HPDE6-E6E7 (cell line): ENCODE measurements at regions not wholly inside any gene's neighbourhood (a gene's known extent, or its start where the extent isn't known, plus 50 kb on each side); places are given as distances from the start of the nearest gene placed in this dataset.

Experiments used
- DNase-seq: peaks from one replicate; pipeline ENCODE4 v3.0.0; 2011; ENCODE audit warnings: missing footprints; ENCODE audit errors: extremely low spot score

GRCh38 chr20:41881466-41882046 lies 263.4 kb upstream of the CHD6 start:
- no peak for DNase-seq

GRCh38 chr20:41879123-41879522 lies 260.9 kb upstream of the CHD6 start:
- DNase-seq, result no peak

GRCh38 chr20:41877911-41878310 lies 259.7 kb upstream of the CHD6 start:
- no peak for DNase-seq

GRCh38 chr20:41874658-41875057 lies 256.5 kb upstream of the CHD6 start:
- DNase-seq, result no peak

- no peak for DNase-seq
Measured at GRCh38 chr20:41872930-41873329, 254.8 kb upstream of the CHD6 start.

- DNase-seq, result no peak
Measured at GRCh38 chr20:41870869-41871462, 252.8 kb upstream of the CHD6 start.

- DNase-seq, result no peak
Measured at GRCh38 chr20:41869261-41869660, 251.1 kb upstream of the CHD6 start.

- DNase-seq, result no peak
Measured at GRCh38 chr20:41865938-41866337, 247.8 kb upstream of the CHD6 start.

- DNase-seq, result no peak
Measured at GRCh38 chr20:41862476-41862875, 244.3 kb upstream of the CHD6 start.

- DNase-seq, result no peak
Measured at GRCh38 chr20:41861772-41862422, 243.7 kb upstream of the CHD6 start.

GRCh38 chr20:41854765-41855164 lies 236.6 kb upstream of the CHD6 start:
- DNase-seq, result no peak

GRCh38 chr20:41853806-41854205 lies 235.6 kb upstream of the CHD6 start:
- no peak for DNase-seq

- DNase-seq, result no peak
Measured at GRCh38 chr20:41848180-41848579, 230.0 kb upstream of the CHD6 start.

GRCh38 chr20:41837669-41838224 lies 219.6 kb upstream of the CHD6 start:
- DNase-seq, result no peak

- DNase-seq, result no peak
Measured at GRCh38 chr20:41833739-41834138, 215.6 kb upstream of the CHD6 start.

GRCh38 chr20:41830702-41831101 lies 212.5 kb upstream of the CHD6 start:
- no peak for DNase-seq

GRCh38 chr20:41819436-41819835 lies 201.3 kb upstream of the CHD6 start:
- DNase-seq, result no peak

- DNase-seq, result no peak
Measured at GRCh38 chr20:41818991-41819390, 200.8 kb upstream of the CHD6 start.

GRCh38 chr20:41818369-41818768 lies 200.2 kb upstream of the CHD6 start:
- DNase-seq, result no peak

- no peak for DNase-seq
Measured at GRCh38 chr20:41811456-41811855, 193.3 kb upstream of the CHD6 start.

- DNase-seq, result no peak
Measured at GRCh38 chr20:41800040-41800439, 181.9 kb upstream of the CHD6 start.

- no peak for DNase-seq
Measured at GRCh38 chr20:41798930-41799502, 180.8 kb upstream of the CHD6 start.

GRCh38 chr20:41786158-41786557 lies 168.0 kb upstream of the CHD6 start:
- no peak for DNase-seq
